D721Med (cell line): ENCODE measurements at regions not wholly inside any gene's neighbourhood (a gene's known extent, or its start where the extent isn't known, plus 50 kb on each side); places are given as distances from the start of the nearest gene placed in this dataset.

Source experiments
- DNase-seq: peaks from one replicate; pipeline ENCODE4 v3.0.0; 2011; ENCODE audit warnings: low spot score; ENCODE audit not compliant: insufficient read length
- FAIRE-seq: peaks from 2 replicates; lab custom pipeline; 2011; peaks lifted over from hg19 to GRCh38; lab: Jason Lieb, UNC
- CTCF ChIP-seq: IDR thresholded peaks from 2 replicates; pipeline ENCODE4 v1.5.1; 2012; ENCODE audit warnings: mild to moderate bottlenecking, control low read depth; ENCODE audit not compliant: insufficient read depth; ENCODE audit errors: missing control alignments

- TF ChIP-seq CTCF: no peak
- DNase-seq (no peak), FAIRE-seq (no peak)
Observed at GRCh38 chr12:13613297-13613696, 368.1 kb downstream of the GRIN2B start.

- no peak for TF ChIP-seq CTCF
- no peak for FAIRE-seq
- no peak for DNase-seq
Observed at GRCh38 chr12:13609894-13610679, 371.3 kb downstream of the GRIN2B start.

GRCh38 chr12:13606290-13606689, 375.1 kb downstream of the GRIN2B start:
- DNase-seq (no peak), FAIRE-seq (no peak)
- TF ChIP-seq CTCF: no peak

- FAIRE-seq (no peak), DNase-seq (no peak)
- TF ChIP-seq CTCF: no peak
Observed at GRCh38 chr12:13603953-13604352, 377.4 kb downstream of the GRIN2B start.

- DNase-seq (no peak), FAIRE-seq (no peak)
- TF ChIP-seq CTCF: no peak
Observed at GRCh38 chr12:13602172-13602571, 379.2 kb downstream of the GRIN2B start.

- FAIRE-seq: no peak
Observed at GRCh38 chr12:13599176-13599575, 382.2 kb downstream of the GRIN2B start.

More at GRCh38 chr12:13599176-13599575, 382.2 kb downstream of the GRIN2B start:
- no peak for TF ChIP-seq CTCF
- DNase-seq: no peak
